H9 (cell line): ENCODE measurements at regions not wholly inside any gene's neighbourhood (a gene's known extent, or its start where the extent isn't known, plus 50 kb on each side); places are given as distances from the start of the nearest gene placed in this dataset.

ENCODE experiments used
- DNase-seq: peaks from one replicate; pipeline ENCODE4 v3.0.0-alpha.2; 2017
- H2AFZ ChIP-seq: one replicate; pipeline ENCODE4 v1.6.1; 2013; ENCODE audit warnings: mild to moderate bottlenecking, low read length, control low read depth, moderate library complexity
- H2AK5ac ChIP-seq: 2 replicates; pipeline ENCODE4 v1.6.1; 2013; ENCODE audit warnings: low read length, control low read depth, mixed read lengths; ENCODE audit not compliant: insufficient read length
- H2BK120ac ChIP-seq: one replicate; pipeline ENCODE4 v1.6.1; 2013; ENCODE audit warnings: low read depth, mild to moderate bottlenecking, low read length, control low read depth, inconsistent platforms; ENCODE audit not compliant: poor library complexity, severe bottlenecking
- H2BK12ac ChIP-seq: 2 replicates; pipeline ENCODE4 v1.6.1; 2013; ENCODE audit warnings: low read length, control low read depth, mixed read lengths, low read depth; ENCODE audit not compliant: insufficient read length
- H2BK15ac ChIP-seq: 2 replicates; pipeline ENCODE4 v1.6.1; 2013; ENCODE audit warnings: low read depth, low read length, control low read depth
- H2BK20ac ChIP-seq: one replicate; pipeline ENCODE4 v1.6.1; 2013; ENCODE audit warnings: low read depth, mild to moderate bottlenecking, low read length, control low read depth, inconsistent platforms; ENCODE audit not compliant: poor library complexity, severe bottlenecking
- H2BK5ac ChIP-seq: 2 replicates; pipeline ENCODE4 v1.6.1; 2013; ENCODE audit warnings: low read length, control low read depth, mixed read lengths; ENCODE audit not compliant: insufficient read length
- H3K14ac ChIP-seq: 2 replicates; pipeline ENCODE4 v1.6.1; 2013; ENCODE audit warnings: low read length, control low read depth; ENCODE audit not compliant: insufficient read depth
- H3K18ac ChIP-seq: 2 replicates; pipeline ENCODE4 v1.6.1; 2013; ENCODE audit warnings: low read depth, mild to moderate bottlenecking, mixed read lengths, low read length, control low read depth; ENCODE audit not compliant: insufficient read length
- H3K23ac ChIP-seq: 2 replicates; pipeline ENCODE4 v1.6.1; 2013; ENCODE audit warnings: low read length, control low read depth, mixed read lengths, low read depth; ENCODE audit not compliant: insufficient read length
- H3K23me2 ChIP-seq: 2 replicates; pipeline ENCODE4 v1.6.1; 2013; ENCODE audit warnings: low read depth, mild to moderate bottlenecking, mixed read lengths, low read length, control low read depth; ENCODE audit not compliant: insufficient read length, poor library complexity, severe bottlenecking
- H3K27ac ChIP-seq: 2 replicates; pipeline ENCODE4 v1.5.1; 2013; ENCODE audit warnings: low read length, control low read depth, mixed read lengths, low read depth; ENCODE audit not compliant: insufficient read length
- H3K27me3 ChIP-seq: 2 replicates; pipeline ENCODE4 v1.6.1; 2013; ENCODE audit warnings: low read length, control low read depth, inconsistent platforms; ENCODE audit not compliant: insufficient read depth
- H3K4ac ChIP-seq: 2 replicates; pipeline ENCODE4 v1.6.1; 2013; ENCODE audit warnings: low read depth, mild to moderate bottlenecking, control low read depth, inconsistent platforms, low read length, moderate library complexity
- H3K4me1 ChIP-seq: 2 replicates; pipeline ENCODE4 v1.6.1; 2013; ENCODE audit warnings: low read length, control low read depth, inconsistent platforms; ENCODE audit not compliant: insufficient read depth
- H3K4me2 ChIP-seq: 2 replicates; pipeline ENCODE4 v1.6.1; 2013; ENCODE audit warnings: low read length, control low read depth, mixed read lengths; ENCODE audit not compliant: insufficient read length, insufficient read depth
- H3K56ac ChIP-seq: 2 replicates; pipeline ENCODE4 v1.6.1; 2013; ENCODE audit warnings: low read depth, mild to moderate bottlenecking, mixed read lengths, low read length, control low read depth; ENCODE audit not compliant: insufficient read length
- H3K79me1 ChIP-seq: 2 replicates; pipeline ENCODE4 v1.6.1; 2013; ENCODE audit warnings: low read depth, mild to moderate bottlenecking, moderate library complexity, low read length, control low read depth, inconsistent platforms; ENCODE audit not compliant: insufficient read depth, poor library complexity, severe bottlenecking
- H3K79me2 ChIP-seq: 2 replicates; pipeline ENCODE4 v1.6.1; 2013; ENCODE audit warnings: low read length, control low read depth, inconsistent platforms; ENCODE audit not compliant: insufficient read depth
- H3K9ac ChIP-seq: 2 replicates; pipeline ENCODE4 v1.6.1; 2013; ENCODE audit warnings: low read length, control low read depth, mixed read lengths; ENCODE audit not compliant: insufficient read length; ENCODE audit errors: extremely low read depth
- H3K9me3 ChIP-seq: one replicate; pipeline ENCODE4 v1.6.1; 2013; ENCODE audit warnings: low read depth, low read length, inconsistent platforms; ENCODE audit not compliant: control insufficient read depth
- H3T11ph ChIP-seq: one replicate; pipeline ENCODE4 v1.6.1; 2013; ENCODE audit warnings: mild to moderate bottlenecking, low read length, control low read depth, inconsistent platforms
- H4K20me1 ChIP-seq: one replicate; pipeline ENCODE4 v1.6.1; 2013; ENCODE audit not compliant: control insufficient read depth, insufficient read length, insufficient read depth
- H4K5ac ChIP-seq: 2 replicates; pipeline ENCODE4 v1.6.1; 2013; ENCODE audit warnings: low read depth, mild to moderate bottlenecking, mixed read lengths, low read length, control low read depth; ENCODE audit not compliant: insufficient read length
- H4K8ac ChIP-seq: replicated peaks from 2 replicates; pipeline ENCODE4 v1.6.1; 2013; ENCODE audit warnings: low read length, control low read depth, mixed read lengths, low read depth; ENCODE audit not compliant: insufficient read length
- H4K91ac ChIP-seq: 2 replicates; pipeline ENCODE4 v1.6.1; 2013; ENCODE audit warnings: low read depth, mild to moderate bottlenecking, moderate library complexity, mixed read lengths, low read length, control low read depth; ENCODE audit not compliant: insufficient read length
- H3K27ac Mint-ChIP-seq, 3 experiments: 2 replicates in 2 of 3; 3 replicates in 1 of 3; pipeline ENCODE4 v1.8.0; 2020 to 2021; ENCODE audit warnings: mixed read lengths in 3 of 3, mild to moderate bottlenecking in 1 of 3, moderate library complexity in 1 of 3
- H3K27me3 Mint-ChIP-seq: 2 replicates; pipeline ENCODE4 v1.8.0; 2021; ENCODE audit warnings: low read depth, mild to moderate bottlenecking, moderate library complexity, mixed read lengths
- H3K36me3 Mint-ChIP-seq, 3 experiments: 2 replicates in 2 of 3; 3 replicates in 1 of 3; pipeline ENCODE4 v1.8.0; 2020 to 2021; ENCODE audit warnings: low read depth in 3 of 3, mixed read lengths in 3 of 3; ENCODE audit not compliant: insufficient read depth in 1 of 3
- H3K4me1 Mint-ChIP-seq, 2 experiments: 2 replicates each; pipeline ENCODE4 v1.8.0; 2020; ENCODE audit warnings: mixed read lengths in 2 of 2
- H3K4me3 Mint-ChIP-seq, 2 experiments: 2 replicates in 1 of 2; 3 replicates in 1 of 2; pipeline ENCODE4 v1.8.0; 2020 to 2021; ENCODE audit warnings: mild to moderate bottlenecking in 2 of 2, mixed read lengths in 2 of 2, moderate library complexity in 1 of 2
- H3K9me3 Mint-ChIP-seq, 2 experiments: 2 replicates in 1 of 2; 3 replicates in 1 of 2; pipeline ENCODE4 v1.8.0; 2020; ENCODE audit warnings: mild to moderate bottlenecking in 2 of 2, mixed read lengths in 2 of 2, moderate library complexity in 1 of 2
- CTCF ChIP-seq: fragments of 200-600 bp; sonication (generic); conservative IDR thresholded peaks from 3 replicates; pipeline ENCODE4 v1.8.0; 2021; ENCODE audit warnings: antibody characterized with exemption, mild to moderate bottlenecking
- WGBS: extraction: QIAGEN DNeasy Blood & Tissue Kit; methylation state at CpG from one replicate; pipeline ENCODE4 v1.1.7; 2013; ENCODE audit warnings: missing lambda C conversion rate, low lambda C conversion rate, mixed read lengths; ENCODE audit not compliant: insufficient read length; ENCODE audit errors: extremely low coverage; 5-methylcytosine and 5-hydroxymethylcytosine counted together

GRCh38 chrX:69079268-69079667 is 86.0 kb downstream of the PJA1 start:
- no peak overlapping the region for H2BK20ac ChIP-seq
- H4K8ac ChIP-seq = no peak overlapping the region
- TF ChIP-seq CTCF = no peak
- H3K4me2 ChIP-seq = no peak overlapping the region
- no peak overlapping the region for H2BK15ac ChIP-seq
- DNase-seq = no peak
- H3K23ac ChIP-seq = no peak overlapping the region
- no peaks in the 10 kb centered on the region for H3K4me1 ChIP-seq
- no peak overlapping the region for H2BK12ac ChIP-seq
- H3K18ac ChIP-seq = no peak overlapping the region
- no peak overlapping the region for H3K27ac Mint-ChIP-seq
- no peak overlapping the region for H3K14ac ChIP-seq
- H3K79me1 ChIP-seq = no peaks in the 10 kb centered on the region
- peaks cover 56 to 77% of the 10 kb centered on the region in 2 experiments for H3K9me3 Mint-ChIP-seq
- no peak overlapping the region for H3K4ac ChIP-seq
- H3K9ac ChIP-seq = no peak overlapping the region
- H2BK5ac ChIP-seq = no peak overlapping the region
- no peaks in the 10 kb centered on the region for H3K27me3 ChIP-seq
- peaks cover 29% of the 10 kb centered on the region for H3K27me3 Mint-ChIP-seq
- no CpG with 5 or more reads among the region's 5 CpGs for WGBS
- H3K4me1 Mint-ChIP-seq = peaks cover 5 to 34% of the 10 kb centered on the region in 2 experiments
- no peak overlapping the region for H3T11ph ChIP-seq
- no peak overlapping the region for H2BK120ac ChIP-seq
- no peak overlapping the region for H2AFZ ChIP-seq
- H4K20me1 ChIP-seq = no peaks in the 10 kb centered on the region
- no peak overlapping the region for H3K56ac ChIP-seq
- peaks cover 0 to 1% (median 0%) of the 10 kb centered on the region in 3 experiments; a peak in 2 of 7 replicates for H3K36me3 Mint-ChIP-seq
- no peaks in the 10 kb centered on the region for H3K23me2 ChIP-seq
- no peaks in the 10 kb centered on the region for H3K9me3 ChIP-seq
- no peak overlapping the region for H4K91ac ChIP-seq
- H3K79me2 ChIP-seq = no peaks in the 10 kb centered on the region
- H3K27ac ChIP-seq = no peak overlapping the region
- no peak overlapping the region for H3K4me3 Mint-ChIP-seq
- no peak overlapping the region for H4K5ac ChIP-seq
- no peak overlapping the region for H2AK5ac ChIP-seq
